ENCODE measurements at regions not wholly inside any gene's neighbourhood (a gene's known extent, or its start where the extent isn't known, plus 50 kb on each side); places are given as distances from the start of the nearest gene placed in this dataset.

GRCh38 chr5:28726815-28727214 lies 1688.4 kb upstream of the CDH9 start:
- no peak overlapping the region for H3K27ac ChIP-seq
- no peaks in the 10 kb centered on the region for H3K9me3 ChIP-seq
- DNase-seq (ENCODE audit: low spot score in 2 of 2): no peak
- TF ChIP-seq POLR2AphosphoS5 (IDR thresholded peaks at IDR 0.05): no peak
- TF ChIP-seq CTCF (IDR thresholded peaks at IDR 0.05): no peak
- TF ChIP-seq POLR2A (IDR thresholded peaks at IDR 0.05): no peak
- H3K4me3 ChIP-seq: no peak overlapping the region
- H3K4me1 ChIP-seq: no peaks in the 10 kb centered on the region
- intact Hi-C loops (cut with DNase I; ENCODE audit: low total_unique reads): no loop called here
- no peaks in the 10 kb centered on the region for H3K36me3 ChIP-seq
- no peaks in the 10 kb centered on the region for H3K27me3 ChIP-seq

GRCh38 chr5:28725001-28725400 lies 1686.6 kb upstream of the CDH9 start:
- H3K27me3 ChIP-seq: no peaks in the 10 kb centered on the region
- no peaks in the 10 kb centered on the region for H3K9me3 ChIP-seq
- no peaks in the 10 kb centered on the region for H3K4me1 ChIP-seq
- H3K4me3 ChIP-seq: no peak overlapping the region
- no peak for TF ChIP-seq POLR2A (IDR thresholded peaks at IDR 0.05)
- no peak for TF ChIP-seq POLR2AphosphoS5 (IDR thresholded peaks at IDR 0.05)
- TF ChIP-seq CTCF (IDR thresholded peaks at IDR 0.05): no peak
- no peaks in the 10 kb centered on the region for H3K36me3 ChIP-seq
- no peak for DNase-seq (ENCODE audit: low spot score in 2 of 2)
- intact Hi-C loops (cut with DNase I; ENCODE audit: low total_unique reads): no loop called here
- no peak overlapping the region for H3K27ac ChIP-seq

GRCh38 chr5:28714907-28715698 lies 1676.7 kb upstream of the CDH9 start:
- Histone ChIP-seq H3K27ac (no peak overlapping the region), H3K4me1 (no peaks in the 10 kb centered on the region), H3K27me3 (no peaks in the 10 kb centered on the region), H3K9me3 (no peaks in the 10 kb centered on the region), H3K4me3 (no peak overlapping the region), H3K36me3 (no peaks in the 10 kb centered on the region)
- intact Hi-C loops (cut with DNase I; ENCODE audit: low total_unique reads): no loop called here
- DNase-seq (ENCODE audit: low spot score in 2 of 2): no peak
- TF ChIP-seq POLR2A (IDR thresholded peaks at IDR 0.05) (no peak), CTCF (IDR thresholded peaks at IDR 0.05) (no peak), POLR2AphosphoS5 (IDR thresholded peaks at IDR 0.05) (no peak)

- intact Hi-C loops (cut with DNase I; ENCODE audit: low total_unique reads): no loop called here
Measured at GRCh38 chr5:28710360-28710759, 1672.0 kb upstream of the CDH9 start.

More at GRCh38 chr5:28710360-28710759, 1672.0 kb upstream of the CDH9 start:
- H3K4me1 ChIP-seq: no peaks in the 10 kb centered on the region
- no peaks in the 10 kb centered on the region for H3K9me3 ChIP-seq
- no peak overlapping the region for H3K27ac ChIP-seq
- no peaks in the 10 kb centered on the region for H3K36me3 ChIP-seq
- no peak for DNase-seq (ENCODE audit: low spot score in 2 of 2)
- no peak overlapping the region for H3K4me3 ChIP-seq
- TF ChIP-seq POLR2AphosphoS5 (IDR thresholded peaks at IDR 0.05) (no peak), CTCF (IDR thresholded peaks at IDR 0.05) (no peak), POLR2A (IDR thresholded peaks at IDR 0.05) (no peak)
- H3K27me3 ChIP-seq: no peaks in the 10 kb centered on the region
